H7 (cell line): ENCODE measurements at regions not wholly inside any gene's neighbourhood (a gene's known extent, or its start where the extent isn't known, plus 50 kb on each side); places are given as distances from the start of the nearest gene placed in this dataset.

Source experiments
- DNase-seq: peaks from one replicate; pipeline ENCODE4 v3.0.0; 2012
- H3K27me3 ChIP-seq: 2 replicates; pipeline ENCODE4 v1.6.0; 2011; ENCODE audit warnings: mild to moderate bottlenecking, low read length; ENCODE audit not compliant: control insufficient read depth, insufficient read depth
- H3K36me3 ChIP-seq: replicated peaks from 2 replicates; pipeline ENCODE4 v1.5.1; 2011; ENCODE audit warnings: low read length; ENCODE audit not compliant: control insufficient read depth, insufficient read depth
- H3K4me3 ChIP-seq: 2 replicates; pipeline ENCODE4 v1.5.1; 2011; ENCODE audit warnings: low read depth, mild to moderate bottlenecking, control low read depth, low read length, moderate library complexity; ENCODE audit not compliant: insufficient read depth

DNA sequence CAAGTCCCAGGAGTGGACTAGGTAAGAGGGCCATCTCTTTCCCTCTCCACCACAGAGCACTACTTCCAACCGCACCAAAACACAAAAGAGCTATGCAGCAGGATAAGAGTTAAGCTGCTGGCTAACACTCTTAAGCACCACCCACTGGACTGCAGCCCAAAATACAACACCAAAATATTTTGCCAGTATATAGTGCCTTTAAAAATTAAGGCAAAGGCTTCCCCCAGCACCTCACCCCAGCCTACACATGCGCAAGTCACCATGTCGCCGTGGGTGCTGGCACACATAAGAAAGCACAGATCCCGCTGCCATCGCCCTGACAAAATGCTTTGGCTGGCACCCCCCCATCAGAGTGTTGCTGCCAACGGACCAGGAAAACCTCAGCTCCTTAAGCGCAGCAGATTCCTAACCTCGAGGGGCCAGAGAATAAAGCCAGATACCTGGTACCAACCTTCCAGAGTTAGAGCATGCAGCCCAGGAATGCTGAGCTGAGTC lies 608.3 kb downstream of the PCDH17 start:
- no peaks in the 10 kb centered on the region for H3K27me3 ChIP-seq
- no peaks in the 10 kb centered on the region for H3K36me3 ChIP-seq
- no peak overlapping the region for H3K4me3 ChIP-seq
- DNase-seq = no peak

DNA sequence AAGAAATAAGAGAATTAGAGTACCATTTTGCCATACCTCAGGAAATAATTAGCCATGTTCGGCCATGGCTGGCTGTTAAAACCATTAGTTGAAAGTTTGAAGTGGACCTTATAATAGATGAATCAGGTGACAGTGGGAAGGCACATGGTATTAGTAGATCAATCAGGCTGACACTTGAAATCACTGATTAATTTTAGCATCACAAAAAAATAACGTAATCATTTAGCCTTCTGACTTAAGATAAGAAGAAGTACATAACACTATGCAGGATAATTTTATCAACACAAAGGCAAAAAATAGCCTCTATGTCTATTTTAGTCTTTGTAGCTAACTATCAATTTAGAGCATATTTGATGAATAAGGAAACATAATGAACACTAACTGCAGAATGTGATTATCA lies 615.5 kb downstream of the PCDH17 start:
- Histone ChIP-seq H3K4me3 (no peak overlapping the region), H3K27me3 (no peaks in the 10 kb centered on the region), H3K36me3 (no peaks in the 10 kb centered on the region)
- no peak for DNase-seq

DNA sequence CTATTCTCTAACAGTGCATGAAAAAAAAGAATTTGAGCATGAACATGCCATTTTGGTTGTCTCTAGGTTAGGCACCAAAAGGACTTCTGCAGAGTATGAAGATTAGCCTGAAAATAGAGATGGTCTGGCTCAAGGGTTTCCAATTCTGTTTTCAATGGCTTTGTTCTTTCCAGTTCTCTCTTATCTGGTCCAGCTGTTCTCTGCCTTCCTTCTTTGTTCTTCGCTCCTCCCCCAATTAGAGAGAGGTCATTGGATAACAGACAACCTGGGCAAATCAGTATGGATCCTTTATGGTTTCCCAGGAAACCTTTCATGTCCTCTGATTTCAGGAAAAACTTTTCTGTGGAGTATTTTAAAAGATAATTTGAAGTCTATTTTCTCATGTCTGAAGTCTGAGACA lies 623.4 kb downstream of the PCDH17 start:
- Histone ChIP-seq H3K36me3 (no peaks in the 10 kb centered on the region), H3K4me3 (no peak overlapping the region), H3K27me3 (no peaks in the 10 kb centered on the region)
- DNase-seq = no peak

DNA sequence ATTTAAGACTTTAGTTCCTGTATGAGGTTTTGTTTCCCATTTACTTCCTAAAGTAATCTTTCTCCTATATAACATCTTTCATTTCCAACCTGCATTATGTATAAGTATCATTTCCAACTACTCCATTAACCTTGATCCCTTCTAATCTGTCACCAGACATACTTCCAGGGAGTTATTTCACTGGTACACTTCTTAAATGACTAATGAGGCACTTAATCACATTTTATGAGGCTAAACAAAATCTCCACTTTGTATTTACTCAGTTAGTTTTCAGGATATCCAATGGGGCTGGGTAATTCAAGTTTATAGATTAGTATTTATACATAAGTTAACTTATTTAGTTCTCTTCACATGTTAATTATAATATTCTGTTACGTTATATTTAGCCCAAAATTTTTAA lies 634.7 kb downstream of the PCDH17 start:
- no peaks in the 10 kb centered on the region for H3K36me3 ChIP-seq
- no peak overlapping the region for H3K4me3 ChIP-seq
- H3K27me3 ChIP-seq = no peaks in the 10 kb centered on the region
- DNase-seq = no peak

DNA sequence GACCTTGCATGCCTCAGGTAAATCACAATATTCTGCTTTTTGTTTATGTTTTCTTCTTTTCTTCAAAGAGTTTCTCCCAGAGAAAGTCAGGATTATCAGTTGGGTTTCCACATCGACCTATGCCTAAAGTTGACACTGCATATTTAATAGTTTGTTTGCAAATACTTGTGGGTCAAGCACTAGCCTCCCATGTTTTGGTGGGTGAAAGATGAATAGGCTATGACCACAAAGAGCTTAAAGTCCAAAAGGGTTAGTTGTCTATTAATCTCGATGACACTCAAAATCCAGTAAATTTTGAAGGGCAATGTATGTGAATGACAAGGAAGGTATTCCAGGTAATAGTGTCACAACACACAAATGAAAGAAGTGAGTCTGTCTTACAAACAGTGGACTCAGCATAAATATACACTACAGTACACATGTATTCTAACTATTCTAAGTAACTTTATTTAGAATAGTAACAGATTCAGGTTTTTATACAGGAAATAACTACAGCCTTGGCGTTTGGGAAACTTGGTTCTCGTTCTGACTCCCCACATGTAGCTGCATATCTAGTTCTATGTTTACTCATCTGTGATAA lies 667.1 kb downstream of the PCDH17 start:
- no peak overlapping the region for H3K4me3 ChIP-seq
- H3K36me3 ChIP-seq = no peaks in the 10 kb centered on the region
- no peaks in the 10 kb centered on the region for H3K27me3 ChIP-seq
- no peak for DNase-seq

DNA sequence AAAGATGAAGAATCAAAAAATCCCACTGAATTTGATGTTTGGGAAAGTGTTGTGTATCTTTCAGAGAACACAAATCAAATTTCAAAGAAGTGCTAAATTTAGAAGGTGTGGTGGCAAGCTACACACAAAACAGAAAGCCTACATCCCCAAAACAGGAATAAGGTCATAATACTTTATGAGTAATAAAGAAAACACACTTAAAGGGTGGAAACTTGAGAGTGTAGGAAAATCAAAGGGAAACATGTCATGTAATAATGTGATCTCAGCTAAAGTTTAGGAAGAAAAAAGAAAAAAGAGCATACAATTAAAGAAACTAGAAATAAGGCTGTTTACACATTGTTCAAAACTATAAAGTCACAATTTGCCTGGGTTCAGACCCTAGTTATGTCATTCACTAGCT lies 668.7 kb downstream of the PCDH17 start:
- Histone ChIP-seq H3K36me3 (no peaks in the 10 kb centered on the region), H3K27me3 (no peaks in the 10 kb centered on the region), H3K4me3 (no peak overlapping the region)
- DNase-seq = no peak

DNA sequence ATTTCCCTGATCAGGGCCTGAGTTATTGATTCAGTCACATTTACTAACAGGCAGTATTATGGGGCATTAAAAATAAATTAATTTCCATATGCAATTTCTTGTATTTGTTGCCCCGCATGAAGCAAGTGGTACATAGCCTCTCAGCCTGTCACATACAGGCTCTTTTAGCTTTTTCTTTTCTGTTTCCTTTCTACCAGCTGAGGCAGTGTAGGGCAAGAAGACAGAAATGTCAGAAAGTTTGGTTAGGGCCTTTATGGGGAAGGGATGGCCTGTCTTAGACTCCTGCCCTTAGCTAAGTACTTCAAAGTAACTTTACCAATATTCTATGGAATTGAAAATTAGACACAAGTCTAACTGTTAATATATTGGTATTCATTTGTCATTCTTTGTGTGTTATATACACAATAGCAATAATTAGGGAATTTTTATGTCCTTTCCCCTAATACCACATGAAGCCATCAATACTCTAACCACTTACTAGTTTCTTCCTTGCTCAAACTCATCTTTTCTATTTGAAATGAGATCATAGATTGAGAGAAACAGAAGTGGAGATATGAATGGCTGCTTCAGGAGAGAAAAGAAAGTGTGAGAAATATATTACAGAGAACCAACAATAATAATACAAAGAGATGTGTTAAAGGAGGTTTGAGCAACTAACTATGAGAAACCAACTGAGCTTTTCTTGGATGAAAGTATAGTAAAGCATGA lies 669.6 kb downstream of the PCDH17 start:
- Histone ChIP-seq H3K27me3 (no peaks in the 10 kb centered on the region), H3K4me3 (no peak overlapping the region), H3K36me3 (no peaks in the 10 kb centered on the region)
- no peak for DNase-seq

DNA sequence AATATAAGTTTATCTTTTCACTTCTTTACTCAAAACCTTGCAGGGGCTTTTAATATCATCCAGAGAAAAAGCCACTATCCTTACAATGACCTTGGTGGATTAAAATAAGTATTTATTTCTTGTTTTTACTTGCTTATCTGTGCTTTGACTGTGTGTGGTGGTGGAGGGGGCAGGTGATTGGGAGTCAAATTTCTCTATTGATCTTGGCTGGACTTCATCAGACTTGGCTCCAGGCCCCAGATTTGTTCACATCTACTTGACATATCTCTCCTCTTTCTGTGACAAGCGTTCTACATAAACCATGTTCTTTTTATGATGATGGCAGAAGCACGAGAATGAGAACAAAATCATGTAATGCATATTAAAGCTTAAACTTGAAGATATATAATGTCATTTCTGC lies 670.8 kb downstream of the PCDH17 start:
- Histone ChIP-seq H3K36me3 (no peaks in the 10 kb centered on the region), H3K27me3 (no peaks in the 10 kb centered on the region), H3K4me3 (no peak overlapping the region)
- DNase-seq = no peak

DNA sequence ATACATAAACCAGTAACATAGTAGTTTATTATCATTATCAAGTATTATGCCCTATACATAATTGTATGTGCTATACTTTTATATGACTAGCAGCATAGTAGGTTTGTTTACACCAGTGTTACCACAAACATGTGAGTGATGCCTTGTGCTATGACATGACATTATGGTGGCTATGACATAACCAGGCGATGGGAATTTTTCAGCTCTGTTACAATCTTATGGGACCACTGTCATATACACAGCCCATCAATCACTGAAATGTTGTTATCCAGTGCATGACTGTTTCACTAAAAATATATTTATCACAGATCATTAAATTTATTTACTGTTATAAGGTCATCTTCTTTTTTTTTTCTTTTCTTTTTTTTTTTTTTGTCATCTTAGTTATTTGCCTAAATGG lies 674.5 kb downstream of the PCDH17 start:
- no peak for DNase-seq
- Histone ChIP-seq H3K36me3 (no peaks in the 10 kb centered on the region), H3K4me3 (no peak overlapping the region), H3K27me3 (no peaks in the 10 kb centered on the region)

DNA sequence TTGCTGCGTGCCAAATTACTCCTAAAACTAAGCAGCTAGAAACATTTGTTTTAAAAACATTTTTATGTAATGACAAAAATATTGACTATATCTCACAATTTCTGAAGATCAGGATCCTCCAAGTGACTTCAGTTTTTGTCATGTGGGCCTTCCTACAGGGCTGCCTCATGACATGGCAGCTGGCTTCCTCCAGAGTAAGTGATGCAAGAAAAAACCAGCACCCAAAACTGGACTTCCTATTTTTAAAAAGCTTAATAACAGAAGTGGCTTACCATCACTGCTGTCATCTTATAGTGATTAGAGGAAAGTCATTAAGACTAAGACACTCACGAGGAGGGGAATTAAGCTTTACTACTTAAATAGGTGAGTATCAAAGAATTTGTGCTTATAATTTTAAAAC lies 681.7 kb downstream of the PCDH17 start:
- Histone ChIP-seq H3K4me3 (no peak overlapping the region), H3K27me3 (no peaks in the 10 kb centered on the region), H3K36me3 (no peaks in the 10 kb centered on the region)
- no peak for DNase-seq

DNA sequence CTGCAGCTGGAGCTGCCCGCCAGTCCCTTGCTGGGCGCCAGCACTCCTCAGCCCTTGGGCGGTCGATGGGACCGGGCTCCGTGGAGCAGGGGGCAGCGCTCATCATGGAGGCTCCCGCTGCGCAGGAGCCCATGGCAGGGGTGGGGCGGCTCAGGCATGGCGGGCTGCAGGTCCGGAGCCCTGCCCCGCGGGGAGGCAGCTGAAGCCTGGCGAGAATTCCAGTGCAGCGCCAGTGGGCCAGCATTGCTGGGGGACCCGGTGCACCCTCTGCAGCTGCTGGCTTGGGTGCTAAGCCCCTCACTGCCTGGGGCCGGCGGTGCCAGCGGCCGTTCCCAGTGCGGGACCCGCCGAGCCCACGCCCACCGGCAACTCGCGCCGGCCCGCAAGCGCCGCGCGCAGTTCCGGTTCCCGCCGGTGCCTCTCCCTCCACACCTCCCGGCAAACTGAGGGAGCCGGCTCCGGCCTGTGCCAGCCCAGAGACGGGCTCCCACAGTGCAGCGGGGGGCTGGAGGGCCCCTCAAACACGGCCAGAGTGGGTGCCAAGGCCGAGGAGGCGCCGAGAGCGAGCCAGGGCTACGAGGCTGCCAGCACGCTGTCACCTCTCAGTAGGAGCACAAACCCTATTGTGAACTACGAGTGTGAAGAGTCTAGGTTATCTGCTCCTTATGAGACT lies 687.1 kb downstream of the PCDH17 start:
- no peak for DNase-seq
- Histone ChIP-seq H3K27me3 (no peaks in the 10 kb centered on the region), H3K36me3 (no peaks in the 10 kb centered on the region), H3K4me3 (no peak overlapping the region)

DNA sequence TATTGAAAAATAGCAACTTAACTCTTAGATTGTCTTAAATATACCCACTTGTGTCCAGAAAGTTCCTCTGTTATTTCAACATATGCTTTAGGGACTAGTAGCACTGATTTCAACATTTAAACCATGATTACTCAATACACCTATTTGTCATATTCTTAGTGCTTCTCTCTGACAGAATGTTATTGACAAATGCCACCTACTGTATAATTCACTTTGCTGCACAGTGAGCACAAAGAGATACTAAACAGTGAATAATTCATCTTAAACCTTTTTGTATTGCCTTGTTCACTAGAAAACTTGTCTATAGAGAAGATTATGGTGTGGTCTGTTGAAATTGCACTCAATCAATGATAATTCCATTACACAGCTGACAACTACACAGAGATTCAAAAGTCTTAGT lies 692.6 kb downstream of the PCDH17 start:
- no peaks in the 10 kb centered on the region for H3K36me3 ChIP-seq
- no peaks in the 10 kb centered on the region for H3K27me3 ChIP-seq
- DNase-seq = no peak
- no peak overlapping the region for H3K4me3 ChIP-seq

DNA sequence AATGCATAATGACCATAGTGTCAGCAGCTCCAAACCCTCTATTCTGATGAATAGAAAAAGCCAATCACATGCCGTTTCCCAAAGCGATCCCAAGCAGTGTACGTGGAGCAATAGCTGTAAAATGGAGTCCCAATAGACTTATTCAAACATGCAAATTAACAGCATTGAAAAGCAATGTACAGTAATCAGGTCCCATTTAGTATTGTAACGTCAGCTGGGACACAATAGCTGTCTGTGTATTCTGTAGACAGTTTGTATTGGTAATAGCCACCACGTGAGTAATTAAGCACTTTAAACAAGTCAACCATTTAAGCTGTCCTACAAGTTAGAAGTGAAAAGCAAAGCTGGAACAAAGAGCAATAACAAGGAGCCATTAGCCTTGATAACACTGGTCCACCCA lies 698.2 kb downstream of the PCDH17 start:
- no peak for DNase-seq
- Histone ChIP-seq H3K36me3 (no peaks in the 10 kb centered on the region), H3K27me3 (no peaks in the 10 kb centered on the region), H3K4me3 (no peak overlapping the region)

DNA sequence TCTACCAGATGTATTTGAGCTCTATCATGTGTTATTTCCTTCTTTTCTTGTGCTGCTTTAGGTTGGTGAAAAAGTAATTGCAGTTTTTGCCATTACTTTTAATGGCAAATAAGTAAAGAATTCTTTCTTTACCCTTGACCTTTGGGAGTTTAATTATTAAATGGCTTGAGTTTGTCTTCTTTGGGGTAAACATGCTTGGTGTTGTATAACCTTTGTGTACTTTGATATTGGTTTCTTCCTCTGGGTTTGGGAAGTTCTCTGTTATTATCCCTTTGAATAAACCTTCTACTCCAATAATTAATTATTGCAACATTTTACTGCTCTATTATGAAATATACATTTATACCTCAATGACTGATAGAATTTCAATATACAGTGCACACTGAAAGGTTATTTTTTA lies 709.4 kb downstream of the PCDH17 start:
- Histone ChIP-seq H3K27me3 (no peaks in the 10 kb centered on the region), H3K36me3 (no peaks in the 10 kb centered on the region), H3K4me3 (no peak overlapping the region)
- no peak for DNase-seq

DNA sequence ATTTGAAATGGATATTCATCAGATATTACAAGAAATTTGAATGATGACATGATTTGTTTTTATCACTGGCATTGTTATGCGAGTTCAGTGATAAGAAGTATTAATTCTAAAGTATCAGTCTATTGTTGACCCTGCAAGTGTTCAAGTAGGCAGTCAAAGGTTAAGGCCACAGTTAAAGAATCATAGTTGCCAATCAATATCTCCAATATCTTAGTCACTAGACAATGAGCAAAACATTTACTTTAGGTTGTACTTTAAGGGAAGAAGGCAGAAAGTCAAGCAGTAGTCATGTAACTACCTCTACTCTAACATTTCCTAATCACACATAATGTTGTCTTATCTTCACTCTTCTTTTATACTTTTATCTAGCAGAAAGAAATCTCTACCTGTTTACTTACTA lies 709.8 kb downstream of the PCDH17 start:
- no peaks in the 10 kb centered on the region for H3K27me3 ChIP-seq
- DNase-seq = no peak
- H3K4me3 ChIP-seq = no peak overlapping the region
- H3K36me3 ChIP-seq = no peaks in the 10 kb centered on the region
